H1 (cell line): ENCODE measurements at regions not wholly inside any gene's neighbourhood (a gene's known extent, or its start where the extent isn't known, plus 50 kb on each side); places are given as distances from the start of the nearest gene placed in this dataset.

Experiments
- ATF2 ChIP-seq: IDR thresholded peaks from 2 replicates; pipeline ENCODE4 v1.6.1; 2012; ENCODE audit warnings: low read length, inconsistent platforms
- CREB1 ChIP-seq: IDR thresholded peaks from 2 replicates; pipeline ENCODE4 v1.6.1; 2012; ENCODE audit warnings: inconsistent platforms
- NANOG ChIP-seq: IDR thresholded peaks from 2 replicates; pipeline ENCODE4 v1.6.1; 2011; ENCODE audit warnings: low read length, low read depth, mild to moderate bottlenecking, inconsistent platforms; ENCODE audit not compliant: insufficient read depth, poor library complexity, severe bottlenecking
- POU5F1 ChIP-seq: IDR thresholded peaks from 2 replicates; pipeline ENCODE4 v1.6.1; 2011; ENCODE audit warnings: low read depth, mild to moderate bottlenecking, low read length, moderate library complexity

- no peak for TF ChIP-seq CREB1
- TF ChIP-seq POU5F1: no peak
- TF ChIP-seq NANOG: no peak
- TF ChIP-seq ATF2: no peak
Observed at GRCh38 chr9:120256146-120256545, 323.8 kb downstream of the CDK5RAP2 start (continued).
